ENCODE measurements at regions not wholly inside any gene's neighbourhood (a gene's known extent, or its start where the extent isn't known, plus 50 kb on each side); places are given as distances from the start of the nearest gene placed in this dataset.

- Histone ChIP-seq H3K27me3 (ENCODE audit: control insufficient read depth, insufficient read depth, low read length) (no peaks in the 10 kb centered on the region), H3K4me3 (ENCODE audit: low read depth, low read length) (no peak overlapping the region), H3K36me3 (ENCODE audit: control insufficient read depth, insufficient read depth, low read length) (no peaks in the 10 kb centered on the region)
- no peak for DNase-seq (ENCODE audit: low read depth)
- POLR2A ChIA-PET: no interaction called here
- CTCF ChIA-PET: no interaction called here
- no peak for TF ChIP-seq CTCF (IDR thresholded peaks at IDR 0.05; ENCODE audit: insufficient read depth, low read depth, low read length)
Measured at GRCh38 chr2:183656121-183656520, 531.9 kb downstream of the NUP35 start.

GRCh38 chr2:183665425-183665824 is 541.2 kb downstream of the NUP35 start:
- POLR2A ChIA-PET: no interaction called here
- CTCF ChIA-PET: no interaction called here
- TF ChIP-seq CTCF (IDR thresholded peaks at IDR 0.05; ENCODE audit: insufficient read depth, low read depth, low read length): no peak
- DNase-seq (ENCODE audit: low read depth): no peak
- Histone ChIP-seq H3K4me3 (ENCODE audit: low read depth, low read length) (no peak overlapping the region), H3K27me3 (ENCODE audit: control insufficient read depth, insufficient read depth, low read length) (no peaks in the 10 kb centered on the region), H3K36me3 (ENCODE audit: control insufficient read depth, insufficient read depth, low read length) (no peaks in the 10 kb centered on the region)

- no peak for TF ChIP-seq CTCF (IDR thresholded peaks at IDR 0.05; ENCODE audit: insufficient read depth, low read depth, low read length)
- no peak overlapping the region for H3K4me3 ChIP-seq (ENCODE audit: low read depth, low read length)
- H3K36me3 ChIP-seq (ENCODE audit: control insufficient read depth, insufficient read depth, low read length): no peaks in the 10 kb centered on the region
- POLR2A ChIA-PET: no interaction called here
- DNase-seq (ENCODE audit: low read depth): no peak
- no peaks in the 10 kb centered on the region for H3K27me3 ChIP-seq (ENCODE audit: control insufficient read depth, insufficient read depth, low read length)
- CTCF ChIA-PET: no interaction called here
Measured at GRCh38 chr2:183666031-183666430, 541.8 kb downstream of the NUP35 start.

- Histone ChIP-seq H3K27me3 (ENCODE audit: control insufficient read depth, insufficient read depth, low read length) (no peaks in the 10 kb centered on the region), H3K36me3 (ENCODE audit: control insufficient read depth, insufficient read depth, low read length) (no peaks in the 10 kb centered on the region), H3K4me3 (ENCODE audit: low read depth, low read length) (no peak overlapping the region)
- ChIA-PET CTCF (interaction anchor here (0.7 kb wide), 1 partner anchor 9 kb away, joined by 3 read pairs; no protein-coding TSS in a partner anchor), POLR2A (no interaction called here)
- no peak for TF ChIP-seq CTCF (IDR thresholded peaks at IDR 0.05; ENCODE audit: insufficient read depth, low read depth, low read length)
- DNase-seq (ENCODE audit: low read depth): no peak
Measured at GRCh38 chr2:183671233-183671632, 547.0 kb downstream of the NUP35 start.

- Histone ChIP-seq H3K27me3 (ENCODE audit: control insufficient read depth, insufficient read depth, low read length) (no peaks in the 10 kb centered on the region), H3K36me3 (ENCODE audit: control insufficient read depth, insufficient read depth, low read length) (no peaks in the 10 kb centered on the region), H3K4me3 (ENCODE audit: low read depth, low read length) (no peak overlapping the region)
- TF ChIP-seq CTCF (IDR thresholded peaks at IDR 0.05; ENCODE audit: insufficient read depth, low read depth, low read length): no peak
- POLR2A ChIA-PET: no interaction called here
- CTCF ChIA-PET: no interaction called here
- DNase-seq (ENCODE audit: low read depth): no peak
Measured at GRCh38 chr2:183678908-183679307, 554.7 kb downstream of the NUP35 start.

All from BJ (cell line).